ENCODE measurements at regions not wholly inside any gene's neighbourhood (a gene's known extent, or its start where the extent isn't known, plus 50 kb on each side); places are given as distances from the start of the nearest gene placed in this dataset.

DNA sequence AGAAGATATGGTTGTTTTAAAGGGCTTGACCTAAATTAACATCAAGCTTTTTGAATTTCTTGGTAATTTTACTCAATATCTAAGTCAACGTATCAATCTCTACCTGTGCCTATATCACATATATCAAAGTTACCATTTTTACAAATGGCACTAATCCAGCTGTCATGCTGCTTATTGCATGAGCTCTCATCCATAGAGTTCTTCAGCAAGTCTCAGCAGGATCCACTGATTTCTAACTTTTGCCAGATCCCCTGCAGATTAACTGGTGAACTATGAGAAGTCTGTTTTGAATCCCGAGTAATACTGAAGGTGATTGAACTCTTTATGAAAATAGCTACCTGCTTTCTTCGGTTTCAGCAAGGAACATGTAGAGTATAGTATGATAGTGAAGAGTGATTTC, 1239.8 kb upstream of the ACO1 start:
- H3K27me3 Mint-ChIP-seq (ENCODE audit: insufficient read depth, low read depth) = no peaks in the 10 kb centered on the region
- H3K79me2 ChIP-seq (ENCODE audit: low read depth) = no peaks in the 10 kb centered on the region
- no peaks in the 10 kb centered on the region for H3K36me3 Mint-ChIP-seq
- no peak overlapping the region for H3K27ac ChIP-seq
- no peaks in the 10 kb centered on the region for H4K20me1 ChIP-seq (ENCODE audit: low read depth)
- no peaks in the 10 kb centered on the region for H3K4me1 Mint-ChIP-seq
- H3K36me3 ChIP-seq = no peaks in the 10 kb centered on the region
- H2AFZ ChIP-seq (replicated peaks) = no peak overlapping the region
- H3K9ac ChIP-seq = no peak overlapping the region
- H3K27ac Mint-ChIP-seq = no peak overlapping the region
- no peaks in the 10 kb centered on the region for H3K4me1 ChIP-seq
- no peaks in the 10 kb centered on the region for H3F3A ChIP-seq (ENCODE audit: low read depth)
- H3K4me3 ChIP-seq = no peak overlapping the region
- no peaks in the 10 kb centered on the region for H3K9me3 Mint-ChIP-seq
- no peak overlapping the region for H3K4me2 ChIP-seq
- no peaks in the 10 kb centered on the region for H3K9me3 ChIP-seq (ENCODE audit: low read depth)
- no peaks in the 10 kb centered on the region for H3K27me3 ChIP-seq
- DNase-seq (ENCODE audit: low spot score) = no peak
- TF ChIP-seq EZH2 (IDR thresholded peaks at IDR 0.05) = no peak
- TF ChIP-seq CTCF (IDR thresholded peaks at IDR 0.05) = no peak
- TF ChIP-seq EZH2phosphoT487 (IDR thresholded peaks at IDR 0.05) = no peak
- no peak overlapping the region for H3K4me3 Mint-ChIP-seq

- no peak for DNase-seq (ENCODE audit: low spot score)
Measured at GRCh38 chr9:31146485-31147166, 1237.8 kb upstream of the ACO1 start.

DNA sequence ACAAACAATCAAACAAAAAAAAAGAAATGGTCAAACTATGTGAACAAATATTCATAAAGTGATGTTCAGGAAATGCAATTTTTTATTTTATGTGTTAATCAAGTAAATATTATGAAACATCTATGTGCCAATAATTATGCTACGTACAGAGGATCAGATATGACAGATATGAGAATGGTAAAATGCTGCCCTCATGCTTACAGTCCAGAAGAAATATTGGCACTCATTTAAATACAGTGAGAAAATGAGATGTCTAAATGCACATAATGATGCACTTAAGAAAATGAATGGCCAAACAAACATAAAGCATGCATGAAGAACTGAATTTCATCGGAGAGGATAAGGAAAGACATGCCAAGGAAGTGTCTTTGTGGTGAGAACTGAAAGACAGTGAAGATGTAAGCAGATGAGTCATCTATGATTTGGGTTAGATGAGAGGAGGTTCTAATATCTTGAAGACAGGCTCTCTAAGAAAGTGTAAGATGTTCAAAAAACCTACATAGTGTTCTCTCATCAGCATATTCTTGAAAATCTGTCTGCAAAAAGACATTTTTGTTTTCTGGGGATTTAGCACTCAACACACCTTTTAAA, 1231.1 kb upstream of the ACO1 start:
- H3K4me3 Mint-ChIP-seq = no peak overlapping the region
- DNase-seq (ENCODE audit: low spot score) = no peak
- Histone ChIP-seq H3K9me3 (ENCODE audit: low read depth) (no peaks in the 10 kb centered on the region), H3K79me2 (ENCODE audit: low read depth) (no peaks in the 10 kb centered on the region), H3K36me3 (no peaks in the 10 kb centered on the region), H3K4me1 (no peaks in the 10 kb centered on the region), H4K20me1 (ENCODE audit: low read depth) (no peaks in the 10 kb centered on the region), H2AFZ (replicated peaks) (no peak overlapping the region), H3K4me3 (no peak overlapping the region), H3F3A (ENCODE audit: low read depth) (no peaks in the 10 kb centered on the region), H3K27me3 (no peaks in the 10 kb centered on the region), H3K9ac (no peak overlapping the region), H3K4me2 (no peak overlapping the region), H3K27ac (no peak overlapping the region)
- no peaks in the 10 kb centered on the region for H3K27me3 Mint-ChIP-seq (ENCODE audit: insufficient read depth, low read depth)
- no peak for TF ChIP-seq EZH2 (IDR thresholded peaks at IDR 0.05)
- no peak for TF ChIP-seq CTCF (IDR thresholded peaks at IDR 0.05)
- TF ChIP-seq EZH2phosphoT487 (IDR thresholded peaks at IDR 0.05) = no peak
- H3K36me3 Mint-ChIP-seq = no peaks in the 10 kb centered on the region
- no peaks in the 10 kb centered on the region for H3K4me1 Mint-ChIP-seq
- H3K27ac Mint-ChIP-seq = no peak overlapping the region
- H3K9me3 Mint-ChIP-seq = peaks cover 5% of the 10 kb centered on the region

More at GRCh38 chr9:31146485-31147166, 1237.8 kb upstream of the ACO1 start:
- Histone ChIP-seq H3K27me3 (no peaks in the 10 kb centered on the region), H3K36me3 (no peaks in the 10 kb centered on the region), H2AFZ (replicated peaks) (no peak overlapping the region), H3K9ac (no peak overlapping the region), H3K4me1 (no peaks in the 10 kb centered on the region), H3K27ac (no peak overlapping the region), H3K79me2 (ENCODE audit: low read depth) (no peaks in the 10 kb centered on the region), H3K9me3 (ENCODE audit: low read depth) (no peaks in the 10 kb centered on the region), H3K4me2 (no peak overlapping the region), H3K4me3 (no peak overlapping the region), H4K20me1 (ENCODE audit: low read depth) (no peaks in the 10 kb centered on the region), H3F3A (ENCODE audit: low read depth) (no peaks in the 10 kb centered on the region)
- Mint-ChIP-seq H3K4me3 (no peak overlapping the region), H3K27me3 (ENCODE audit: insufficient read depth, low read depth) (no peaks in the 10 kb centered on the region), H3K4me1 (no peaks in the 10 kb centered on the region), H3K27ac (no peak overlapping the region), H3K9me3 (no peaks in the 10 kb centered on the region), H3K36me3 (no peaks in the 10 kb centered on the region)
- TF ChIP-seq CTCF (IDR thresholded peaks at IDR 0.05) (no peak), EZH2phosphoT487 (IDR thresholded peaks at IDR 0.05) (no peak), EZH2 (IDR thresholded peaks at IDR 0.05) (no peak)

Measured in neural progenitor cell (in vitro differentiated cells).